Nephron (organoid): ENCODE measurements at regions not wholly inside any gene's neighbourhood (a gene's known extent, or its start where the extent isn't known, plus 50 kb on each side); places are given as distances from the start of the nearest gene placed in this dataset.

Experiments used
- H3K27ac Mint-ChIP-seq, 3 experiments: 2 replicates each; pipeline ENCODE4 v1.8.0; 2020; ENCODE audit warnings: mixed read lengths in 3 of 3, mild to moderate bottlenecking in 2 of 3, moderate library complexity in 1 of 3
- H3K27me3 Mint-ChIP-seq: 2 replicates; pipeline ENCODE4 v1.8.0; 2021; ENCODE audit warnings: low read depth, mild to moderate bottlenecking, moderate library complexity, mixed read lengths
- H3K36me3 Mint-ChIP-seq: 2 replicates; pipeline ENCODE4 v1.8.0; 2020; ENCODE audit warnings: low read depth, mixed read lengths
- H3K4me1 Mint-ChIP-seq: 2 replicates; pipeline ENCODE4 v1.8.0; 2020; ENCODE audit warnings: mixed read lengths
- H3K4me3 Mint-ChIP-seq, 3 experiments: 2 replicates each; pipeline ENCODE4 v1.8.0; 2020; ENCODE audit warnings: mild to moderate bottlenecking in 3 of 3, mixed read lengths in 3 of 3, moderate library complexity in 2 of 3
- H3K9me3 Mint-ChIP-seq: 2 replicates; pipeline ENCODE4 v1.8.0; 2020; ENCODE audit warnings: mixed read lengths
- TF ChIP-seq, protein P1 (sequence below), 3 experiments: fragments of 200-600 bp; sonication (generic); IDR thresholded peaks; one replicate each; pipeline ENCODE4 v1.5.0; 2021; ENCODE audit warnings: antibody characterized with exemption in 3 of 3; ENCODE audit not compliant: unreplicated experiment in 3 of 3

DNA sequence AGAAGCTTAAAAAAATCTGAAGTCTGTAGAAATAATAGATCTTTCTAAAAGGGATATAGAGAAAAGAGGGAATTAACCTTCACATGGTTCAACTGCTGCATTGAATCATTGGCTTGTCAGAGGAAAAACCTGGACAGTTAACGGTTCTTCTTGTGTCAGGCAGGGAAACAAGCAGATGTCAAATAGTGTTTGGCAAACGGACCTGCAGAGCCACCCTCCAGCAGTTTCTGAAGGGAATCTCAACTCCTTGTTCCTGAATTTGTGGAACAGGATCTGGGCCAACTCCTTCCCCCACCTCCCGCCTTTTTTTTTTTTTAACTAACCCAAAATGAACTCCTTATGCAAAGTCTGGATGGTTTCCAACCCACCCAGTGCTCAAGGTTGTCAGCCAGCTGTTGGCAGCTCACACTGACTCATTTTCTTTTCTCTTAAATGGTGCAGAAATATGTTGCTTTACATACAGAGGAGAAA is 187.3 kb downstream of the CAND1 start:
- H3K4me3 Mint-ChIP-seq, result no peak overlapping the region
- H3K4me1 Mint-ChIP-seq, result peaks cover 45% of the 10 kb centered on the region
- peaks cover 6% of the 10 kb centered on the region for H3K27me3 Mint-ChIP-seq
- H3K27ac Mint-ChIP-seq, result peak overlapping the region; percentile 44 to 76 (median 57)
- TF ChIP-seq, protein P1, sequence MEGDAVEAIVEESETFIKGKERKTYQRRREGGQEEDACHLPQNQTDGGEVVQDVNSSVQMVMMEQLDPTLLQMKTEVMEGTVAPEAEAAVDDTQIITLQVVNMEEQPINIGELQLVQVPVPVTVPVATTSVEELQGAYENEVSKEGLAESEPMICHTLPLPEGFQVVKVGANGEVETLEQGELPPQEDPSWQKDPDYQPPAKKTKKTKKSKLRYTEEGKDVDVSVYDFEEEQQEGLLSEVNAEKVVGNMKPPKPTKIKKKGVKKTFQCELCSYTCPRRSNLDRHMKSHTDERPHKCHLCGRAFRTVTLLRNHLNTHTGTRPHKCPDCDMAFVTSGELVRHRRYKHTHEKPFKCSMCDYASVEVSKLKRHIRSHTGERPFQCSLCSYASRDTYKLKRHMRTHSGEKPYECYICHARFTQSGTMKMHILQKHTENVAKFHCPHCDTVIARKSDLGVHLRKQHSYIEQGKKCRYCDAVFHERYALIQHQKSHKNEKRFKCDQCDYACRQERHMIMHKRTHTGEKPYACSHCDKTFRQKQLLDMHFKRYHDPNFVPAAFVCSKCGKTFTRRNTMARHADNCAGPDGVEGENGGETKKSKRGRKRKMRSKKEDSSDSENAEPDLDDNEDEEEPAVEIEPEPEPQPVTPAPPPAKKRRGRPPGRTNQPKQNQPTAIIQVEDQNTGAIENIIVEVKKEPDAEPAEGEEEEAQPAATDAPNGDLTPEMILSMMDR (IDR thresholded peaks at IDR 0.05; ENCODE audit: unreplicated experiment in 3 of 3), result no peak
- H3K9me3 Mint-ChIP-seq, result no peaks in the 10 kb centered on the region
- H3K36me3 Mint-ChIP-seq, result no peaks in the 10 kb centered on the region

DNA sequence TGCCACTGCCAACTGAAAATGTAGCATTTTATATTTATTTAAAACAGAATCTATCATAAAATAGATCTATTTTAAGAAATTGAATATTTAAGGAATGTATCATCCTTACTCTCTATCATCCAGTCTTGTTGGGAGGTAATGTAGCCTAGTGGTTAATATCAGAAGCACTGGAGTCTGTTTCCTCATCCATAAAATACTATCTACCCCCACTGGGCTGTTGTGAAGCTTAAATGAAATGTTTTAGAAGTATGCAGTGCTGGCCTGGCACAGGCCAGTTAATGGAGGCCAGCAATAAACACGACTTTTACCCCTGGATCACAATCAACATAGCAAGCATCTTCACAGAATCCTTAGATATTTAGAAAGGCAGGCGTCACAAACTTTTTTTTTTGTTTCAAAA is 188.0 kb downstream of the CAND1 start:
- Mint-ChIP-seq H3K4me1 (peaks cover 45% of the 10 kb centered on the region), H3K4me3 (peak overlapping the region in 1 of 3 experiments; percentile 16), H3K9me3 (no peaks in the 10 kb centered on the region), H3K36me3 (no peaks in the 10 kb centered on the region), H3K27me3 (peaks cover 6% of the 10 kb centered on the region), H3K27ac (peak overlapping the region; percentile 44 to 76 (median 57))
- TF ChIP-seq, protein P1 (IDR thresholded peaks at IDR 0.05; ENCODE audit: unreplicated experiment in 3 of 3), result no peak

DNA sequence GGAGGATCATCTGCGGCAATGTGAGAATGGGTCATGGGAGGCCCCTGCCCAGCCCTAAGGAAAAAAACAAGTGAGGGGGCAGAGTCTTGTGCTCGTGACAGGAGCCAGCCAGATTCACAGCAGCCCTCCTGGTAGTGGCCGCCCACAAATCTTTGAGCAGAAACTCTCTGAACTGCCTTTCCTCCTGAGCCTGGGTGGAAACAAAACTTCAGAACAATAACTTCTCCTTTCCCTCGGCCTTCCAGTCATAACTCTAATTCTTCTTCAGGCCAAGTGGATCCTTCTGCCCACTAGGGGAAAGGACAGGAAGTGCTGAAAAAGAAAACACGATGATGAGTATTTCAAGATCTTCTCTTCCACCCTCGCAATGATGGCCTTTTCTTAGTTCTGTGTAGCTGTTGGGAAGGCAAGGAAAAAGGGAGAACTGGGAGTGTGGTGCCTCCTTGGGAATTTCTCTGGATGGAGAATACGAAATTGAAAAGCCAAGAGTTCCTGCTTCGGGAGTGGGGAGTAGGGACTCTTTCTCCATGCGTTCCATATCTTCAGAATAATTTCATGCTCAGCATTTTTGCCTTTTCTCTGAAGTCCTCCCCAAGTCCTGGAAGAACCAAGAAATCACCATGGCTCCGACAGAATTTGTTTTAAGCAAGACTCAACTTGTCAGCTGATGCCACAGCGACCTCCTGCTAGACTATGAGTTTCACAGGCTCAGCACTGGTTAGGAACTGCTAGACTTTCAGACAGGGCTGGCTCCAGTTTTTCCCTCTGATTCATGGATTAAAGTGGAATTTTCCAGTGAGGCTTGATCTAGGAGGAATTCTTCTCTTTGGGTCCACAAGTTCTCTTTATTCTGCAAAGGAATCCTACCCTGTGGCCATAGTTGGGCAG is 188.9 kb downstream of the CAND1 start:
- Mint-ChIP-seq H3K4me3 (no peak overlapping the region), H3K27me3 (peaks cover 6% of the 10 kb centered on the region), H3K9me3 (no peaks in the 10 kb centered on the region), H3K27ac (peak overlapping the region in 1 of 3 experiments; percentile 44), H3K4me1 (peaks cover 41% of the 10 kb centered on the region), H3K36me3 (no peaks in the 10 kb centered on the region)
- TF ChIP-seq, protein P1 (IDR thresholded peaks at IDR 0.05; ENCODE audit: unreplicated experiment in 3 of 3), result peak; percentile 14 to 30 (median 21)

DNA sequence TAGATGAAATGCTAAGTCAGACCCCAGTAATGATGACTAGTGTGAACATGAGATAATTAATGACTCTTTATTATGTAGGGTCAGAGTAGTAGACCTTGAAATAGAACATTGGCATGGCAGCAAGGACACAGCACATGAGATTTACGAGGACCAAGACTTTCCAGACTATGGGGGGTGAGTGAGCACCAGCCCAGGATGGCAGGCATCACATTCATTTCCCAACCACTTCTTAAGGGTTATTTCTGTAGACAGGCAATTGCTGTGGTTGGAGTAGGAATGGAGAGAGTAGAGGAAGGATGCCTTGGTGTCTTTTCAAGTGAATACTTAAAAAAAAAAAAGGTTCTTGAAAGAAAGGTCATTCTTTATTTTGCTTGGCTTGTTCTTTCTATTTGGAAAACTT is 189.4 kb upstream of the DYRK2 start:
- TF ChIP-seq, protein P1 (IDR thresholded peaks at IDR 0.05; ENCODE audit: unreplicated experiment in 3 of 3), result no peak
- peak overlapping the region in 2 of 3 experiments; percentile 12 to 30 for H3K27ac Mint-ChIP-seq
- no peaks in the 10 kb centered on the region for H3K36me3 Mint-ChIP-seq
- no peak overlapping the region for H3K4me3 Mint-ChIP-seq
- no peaks in the 10 kb centered on the region for H3K9me3 Mint-ChIP-seq
- peaks cover 41% of the 10 kb centered on the region for H3K4me1 Mint-ChIP-seq
- H3K27me3 Mint-ChIP-seq, result peaks cover 6% of the 10 kb centered on the region

DNA sequence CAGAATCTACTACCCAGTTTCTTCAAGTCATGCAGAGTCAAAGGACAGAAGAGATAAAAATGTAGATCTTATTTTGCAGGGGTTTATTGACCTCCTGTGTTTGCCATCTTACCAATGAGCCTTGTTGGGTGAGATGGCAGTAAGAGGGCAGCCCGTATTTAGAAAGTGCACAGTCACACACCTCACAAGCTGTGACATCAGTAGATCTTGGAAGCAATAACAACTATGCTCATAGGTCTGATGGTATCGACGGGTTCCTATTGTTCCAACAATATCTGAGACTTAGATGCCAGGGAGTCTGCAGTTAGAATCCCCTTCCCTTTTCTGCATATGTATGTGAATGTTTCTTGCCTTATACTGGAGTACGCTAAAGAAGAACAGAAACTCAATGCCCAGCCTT is 189.0 kb upstream of the DYRK2 start:
- no peaks in the 10 kb centered on the region for H3K36me3 Mint-ChIP-seq
- no peak overlapping the region for H3K4me3 Mint-ChIP-seq
- peaks cover 6% of the 10 kb centered on the region for H3K27me3 Mint-ChIP-seq
- TF ChIP-seq, protein P1 (IDR thresholded peaks at IDR 0.05; ENCODE audit: unreplicated experiment in 3 of 3), result no peak
- H3K9me3 Mint-ChIP-seq, result no peaks in the 10 kb centered on the region
- peaks cover 37% of the 10 kb centered on the region for H3K4me1 Mint-ChIP-seq
- peak overlapping the region in 1 of 3 experiments; percentile 12 for H3K27ac Mint-ChIP-seq
